A673 (cell line): ENCODE measurements at regions not wholly inside any gene's neighbourhood (a gene's known extent, or its start where the extent isn't known, plus 50 kb on each side); places are given as distances from the start of the nearest gene placed in this dataset.

Source experiments
- EZH2 ChIP-seq: fragments of 200-600 bp; sonication (generic); IDR thresholded peaks from 2 replicates; pipeline ENCODE4 v1.6.1; 2017; ENCODE audit warnings: borderline replicate concordance, low read depth, mild to moderate bottlenecking, mixed read lengths, antibody characterized with exemption, low read length; ENCODE audit not compliant: poor library complexity, severe bottlenecking
- TF ChIP-seq, protein P1 (sequence below): fragments of 300-800, 200-600 bp; sonication (generic); conservative IDR thresholded peaks from 2 replicates; pipeline ENCODE4 v1.5.1; 2017; ENCODE audit warnings: low read depth, mild to moderate bottlenecking, antibody characterized with exemption, low read length, moderate library complexity, mixed read lengths

DNA sequence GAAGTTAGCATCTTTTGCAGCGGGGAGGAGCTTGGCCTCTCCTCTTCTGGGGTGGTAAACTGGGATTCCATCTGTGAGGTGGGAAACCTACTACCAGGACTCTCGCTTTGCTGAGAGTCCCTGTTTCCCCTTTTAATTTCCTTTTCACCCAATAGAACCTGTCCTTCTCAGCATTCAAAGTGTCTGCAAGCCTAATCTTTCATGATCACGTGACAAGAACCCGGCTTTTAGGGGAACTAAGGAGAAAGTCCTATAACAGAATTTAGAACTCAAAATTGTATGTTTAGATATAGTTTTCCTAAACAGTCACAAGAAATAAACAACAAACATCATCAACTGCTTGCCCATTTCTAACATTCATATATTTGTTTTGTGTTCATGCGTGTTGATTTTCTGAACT is 103.6 kb upstream of the CDH19 start:
- TF ChIP-seq, protein P1, sequence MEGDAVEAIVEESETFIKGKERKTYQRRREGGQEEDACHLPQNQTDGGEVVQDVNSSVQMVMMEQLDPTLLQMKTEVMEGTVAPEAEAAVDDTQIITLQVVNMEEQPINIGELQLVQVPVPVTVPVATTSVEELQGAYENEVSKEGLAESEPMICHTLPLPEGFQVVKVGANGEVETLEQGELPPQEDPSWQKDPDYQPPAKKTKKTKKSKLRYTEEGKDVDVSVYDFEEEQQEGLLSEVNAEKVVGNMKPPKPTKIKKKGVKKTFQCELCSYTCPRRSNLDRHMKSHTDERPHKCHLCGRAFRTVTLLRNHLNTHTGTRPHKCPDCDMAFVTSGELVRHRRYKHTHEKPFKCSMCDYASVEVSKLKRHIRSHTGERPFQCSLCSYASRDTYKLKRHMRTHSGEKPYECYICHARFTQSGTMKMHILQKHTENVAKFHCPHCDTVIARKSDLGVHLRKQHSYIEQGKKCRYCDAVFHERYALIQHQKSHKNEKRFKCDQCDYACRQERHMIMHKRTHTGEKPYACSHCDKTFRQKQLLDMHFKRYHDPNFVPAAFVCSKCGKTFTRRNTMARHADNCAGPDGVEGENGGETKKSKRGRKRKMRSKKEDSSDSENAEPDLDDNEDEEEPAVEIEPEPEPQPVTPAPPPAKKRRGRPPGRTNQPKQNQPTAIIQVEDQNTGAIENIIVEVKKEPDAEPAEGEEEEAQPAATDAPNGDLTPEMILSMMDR = no peak
- TF ChIP-seq EZH2 = no peak
